ENCODE measurements at regions not wholly inside any gene's neighbourhood (a gene's known extent, or its start where the extent isn't known, plus 50 kb on each side); places are given as distances from the start of the nearest gene placed in this dataset.
"Not testable (repeated sequence)": the region's sequence is repeated elsewhere in the genome, so short reads cannot be mapped to it uniquely, and the experiment has no call there.

DNA sequence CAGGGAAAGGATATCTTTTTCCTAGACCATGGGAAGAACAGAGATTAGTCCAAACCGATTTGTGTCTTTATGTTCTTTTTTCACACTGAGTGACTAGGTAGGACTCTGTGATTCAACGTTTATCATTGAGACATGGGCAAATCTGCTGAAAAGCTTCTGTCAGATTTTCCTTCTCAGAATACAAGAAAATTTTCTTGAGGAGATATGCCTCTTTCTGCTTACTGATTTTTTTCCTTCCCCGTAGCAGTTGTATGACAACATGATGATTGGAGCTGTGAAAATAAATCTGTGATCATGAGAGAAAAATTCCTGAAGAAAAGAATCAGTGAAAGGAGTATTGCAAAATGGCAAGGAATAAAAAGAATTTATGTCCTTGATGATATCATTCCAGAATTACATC, 130.6 kb upstream of the FAT4 start:
- no peak overlapping the region for H3K4me3 ChIP-seq (ENCODE audit: low read depth, low read length)
- no peak for DNase-seq (ENCODE audit: low read depth)
- TF ChIP-seq, protein P1, sequence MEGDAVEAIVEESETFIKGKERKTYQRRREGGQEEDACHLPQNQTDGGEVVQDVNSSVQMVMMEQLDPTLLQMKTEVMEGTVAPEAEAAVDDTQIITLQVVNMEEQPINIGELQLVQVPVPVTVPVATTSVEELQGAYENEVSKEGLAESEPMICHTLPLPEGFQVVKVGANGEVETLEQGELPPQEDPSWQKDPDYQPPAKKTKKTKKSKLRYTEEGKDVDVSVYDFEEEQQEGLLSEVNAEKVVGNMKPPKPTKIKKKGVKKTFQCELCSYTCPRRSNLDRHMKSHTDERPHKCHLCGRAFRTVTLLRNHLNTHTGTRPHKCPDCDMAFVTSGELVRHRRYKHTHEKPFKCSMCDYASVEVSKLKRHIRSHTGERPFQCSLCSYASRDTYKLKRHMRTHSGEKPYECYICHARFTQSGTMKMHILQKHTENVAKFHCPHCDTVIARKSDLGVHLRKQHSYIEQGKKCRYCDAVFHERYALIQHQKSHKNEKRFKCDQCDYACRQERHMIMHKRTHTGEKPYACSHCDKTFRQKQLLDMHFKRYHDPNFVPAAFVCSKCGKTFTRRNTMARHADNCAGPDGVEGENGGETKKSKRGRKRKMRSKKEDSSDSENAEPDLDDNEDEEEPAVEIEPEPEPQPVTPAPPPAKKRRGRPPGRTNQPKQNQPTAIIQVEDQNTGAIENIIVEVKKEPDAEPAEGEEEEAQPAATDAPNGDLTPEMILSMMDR (conservative IDR thresholded peaks at IDR 0.05; ENCODE audit: low read depth, low read length) = no peak

DNA sequence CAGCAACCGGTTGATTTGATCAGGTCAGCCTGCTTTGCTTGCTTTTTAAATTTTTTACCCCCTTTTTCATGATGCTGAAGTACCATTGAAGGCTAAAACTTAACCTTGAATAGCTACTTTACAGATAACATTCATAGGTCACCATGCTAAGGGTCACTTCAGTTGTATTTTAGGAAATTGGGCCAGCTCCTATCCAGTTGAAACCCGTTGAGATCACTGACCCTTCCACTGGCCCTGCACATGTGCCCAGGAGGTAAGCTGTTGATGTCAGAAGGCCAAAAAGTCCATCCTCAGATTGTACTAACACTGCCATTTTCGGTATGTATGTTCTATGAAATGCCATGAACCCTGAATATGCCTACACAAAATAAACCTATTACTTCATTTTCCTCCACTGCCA, 133.0 kb upstream of the FAT4 start:
- TF ChIP-seq, protein P1 (conservative IDR thresholded peaks at IDR 0.05; ENCODE audit: low read depth, low read length) = no peak
- no peak overlapping the region for H3K4me3 ChIP-seq (ENCODE audit: low read depth, low read length)
- no peak for DNase-seq (ENCODE audit: low read depth)

DNA sequence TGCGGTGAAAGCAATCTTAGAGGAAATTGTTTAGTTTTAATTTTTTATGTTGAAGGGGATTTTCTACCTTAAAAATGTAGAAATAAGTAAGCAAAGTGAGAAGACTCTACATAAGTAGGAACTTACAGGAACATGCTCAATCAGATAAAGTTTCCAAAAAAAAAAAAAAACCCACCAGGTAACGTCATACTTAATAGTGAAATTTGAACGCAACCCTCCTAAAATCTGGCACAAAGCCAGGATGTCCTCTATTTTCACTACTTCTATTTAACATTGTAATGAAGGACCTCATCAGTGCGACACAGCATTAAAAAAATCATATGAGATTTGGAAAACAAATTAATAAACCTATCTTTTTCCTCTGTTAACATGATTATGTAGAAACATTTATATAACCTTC, 135.0 kb upstream of the FAT4 start:
- H3K4me3 ChIP-seq (ENCODE audit: low read depth, low read length) = no peak overlapping the region
- TF ChIP-seq, protein P1 (conservative IDR thresholded peaks at IDR 0.05; ENCODE audit: low read depth, low read length) = no peak
- DNase-seq (ENCODE audit: low read depth) = no peak

DNA sequence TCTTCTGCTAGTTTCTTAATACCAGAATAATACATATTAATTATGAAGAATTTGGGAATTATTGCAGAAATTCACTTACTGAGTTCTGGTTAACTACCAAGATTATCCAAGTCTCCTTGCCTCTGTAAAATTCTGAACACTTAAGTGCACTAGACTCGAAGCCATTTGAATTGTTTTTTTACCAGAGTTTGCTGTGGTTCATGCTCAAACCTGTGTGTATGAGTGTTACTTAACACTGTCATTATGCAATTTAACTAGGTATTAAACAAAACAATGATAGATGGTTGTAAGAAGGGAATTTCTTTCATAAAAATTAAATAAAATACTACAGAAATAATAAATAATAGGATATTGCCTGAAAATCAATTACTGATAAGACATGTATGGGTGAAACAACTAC, 145.6 kb upstream of the FAT4 start:
- no peak overlapping the region for H3K4me3 ChIP-seq (ENCODE audit: low read depth, low read length)
- no peak for DNase-seq (ENCODE audit: low read depth)
- TF ChIP-seq, protein P1 (conservative IDR thresholded peaks at IDR 0.05; ENCODE audit: low read depth, low read length) = no peak

DNA sequence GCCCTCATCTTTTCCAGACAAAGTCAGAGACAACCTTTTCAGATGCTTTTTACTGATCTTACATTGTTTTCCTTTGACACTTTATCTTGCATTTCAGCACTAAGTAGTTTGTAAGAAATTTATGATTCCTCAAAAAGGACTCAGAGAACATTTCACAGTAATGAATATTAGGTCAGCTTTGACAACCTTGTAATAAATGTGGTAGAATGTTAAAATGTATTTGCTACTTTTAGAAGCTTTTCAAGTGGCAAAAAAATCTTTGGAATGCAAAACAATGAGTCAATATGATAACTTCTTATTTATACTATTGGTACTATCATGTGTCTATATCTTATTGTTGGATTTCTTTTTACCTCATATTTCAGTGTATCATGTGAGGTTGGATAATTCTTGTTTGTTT, 146.2 kb upstream of the FAT4 start:
- DNase-seq (ENCODE audit: low read depth) = no peak
- TF ChIP-seq, protein P1 (conservative IDR thresholded peaks at IDR 0.05; ENCODE audit: low read depth, low read length) = no peak
- H3K4me3 ChIP-seq (ENCODE audit: low read depth, low read length) = no peak overlapping the region

DNA sequence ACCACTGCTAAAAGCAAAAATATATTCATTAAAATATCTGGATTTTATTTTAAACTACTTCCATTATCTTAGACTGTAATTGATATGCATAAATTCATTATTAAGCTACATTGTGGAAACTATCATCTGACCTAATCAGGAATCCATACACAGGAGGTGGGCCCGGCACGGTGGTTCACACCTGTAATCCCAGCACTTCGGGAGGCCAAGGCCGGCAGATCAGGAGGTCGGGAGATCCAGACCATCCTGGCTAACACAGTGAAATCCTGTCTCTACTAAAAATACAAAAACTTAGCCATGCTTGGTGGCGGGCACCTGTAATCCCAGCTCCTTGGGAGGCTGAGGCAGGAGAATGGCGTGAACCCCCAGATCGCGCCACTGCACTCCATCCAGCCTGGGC, 148.7 kb upstream of the FAT4 start:
- DNase-seq (ENCODE audit: low read depth); H3K4me3 ChIP-seq (ENCODE audit: low read depth, low read length): not testable (repeated sequence)

DNA sequence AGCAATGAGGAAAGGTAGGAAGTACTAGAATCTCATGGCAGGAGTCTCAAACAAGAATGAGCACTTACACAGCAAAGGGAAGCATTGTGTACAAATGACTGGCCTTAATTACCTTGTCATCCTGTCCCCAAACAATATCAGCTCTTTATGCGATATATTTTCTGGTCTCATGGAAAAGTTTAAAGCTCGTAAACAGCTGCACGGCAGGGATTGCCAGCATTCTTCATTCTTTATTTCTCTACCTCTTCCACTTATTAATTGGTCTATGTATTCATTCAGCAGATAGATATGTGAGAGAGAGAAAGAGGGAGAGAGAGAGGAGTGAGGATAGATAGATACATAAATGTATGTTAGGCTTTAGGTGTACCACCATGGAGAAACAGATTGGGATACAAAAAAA, 155.8 kb upstream of the FAT4 start:
- no peak for DNase-seq (ENCODE audit: low read depth)
- TF ChIP-seq, protein P1 (conservative IDR thresholded peaks at IDR 0.05; ENCODE audit: low read depth, low read length) = no peak
- no peak overlapping the region for H3K4me3 ChIP-seq (ENCODE audit: low read depth, low read length)

DNA sequence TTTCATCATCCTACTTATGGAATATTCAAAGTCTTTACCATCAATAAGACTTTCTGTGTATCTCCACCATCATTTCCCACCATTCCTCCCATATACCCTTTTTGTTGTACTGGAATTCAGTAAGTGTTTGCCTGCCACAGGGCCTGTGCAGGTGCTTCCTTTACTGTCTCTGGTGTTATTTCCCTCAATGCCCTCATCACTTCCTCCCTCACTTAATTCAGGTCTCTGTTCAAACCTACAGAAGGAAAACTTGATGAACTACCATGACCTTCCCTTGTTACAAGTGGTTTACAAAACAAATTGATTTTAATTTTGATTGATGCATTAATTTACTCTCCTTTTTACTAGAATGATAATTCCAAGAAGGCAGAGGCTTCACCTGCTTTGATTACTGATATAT, 159.5 kb upstream of the FAT4 start:
- DNase-seq (ENCODE audit: low read depth) = no peak
- TF ChIP-seq, protein P1 (conservative IDR thresholded peaks at IDR 0.05; ENCODE audit: low read depth, low read length) = no peak
- H3K4me3 ChIP-seq (ENCODE audit: low read depth, low read length) = no peak overlapping the region

Measured in epithelial cell of proximal tubule (primary cell).